GM12878 (cell line): ENCODE measurements at regions not wholly inside any gene's neighbourhood (a gene's known extent, or its start where the extent isn't known, plus 50 kb on each side); places are given as distances from the start of the nearest gene placed in this dataset.

ENCODE experiments used
- ATAC-seq: fragments of 200-7000 bp; cut with Tn5 transposase; 3 replicates; pipeline ENCODE4 v1.9.1; 2020; ENCODE audit warnings: mild to moderate bottlenecking, moderate library complexity
- BruUV-seq: library from RNA; stranded (reverse); fragments of 400-500 nt; replicated peaks from 2 replicates; lab custom pipeline; 2021; lab: Mats Ljungman, UMichigan
- CTCF ChIA-PET: fragments of 300-600 bp; sonication (Branson Sonifier 250); formaldehyde crosslinking; extraction: SDS; loops from one replicate; lab custom pipeline; 2021; ENCODE audit warnings: inconsistent platforms; lab: Yijun Ruan, JAX
- POLR2A ChIA-PET: fragments of 350-600 bp; formaldehyde crosslinking; extraction: SDS; loops from one replicate; lab custom pipeline; 2021; ENCODE audit warnings: inconsistent platforms; lab: Charles Lee
- RAD21 ChIA-PET: fragments of 300-600 bp; sonication (Branson Sonifier 250); formaldehyde crosslinking; loops from one replicate; lab custom pipeline; 2023; ENCODE audit warnings: antibody characterized with exemption; ENCODE audit not compliant: unreplicated experiment; lab: Charles Lee
- SMC1A ChIA-PET: fragments of 300-600 bp; sonication (Branson Sonifier 250); formaldehyde crosslinking; loops from one replicate; lab custom pipeline; 2023; ENCODE audit not compliant: unreplicated experiment, uncharacterized antibody; lab: Charles Lee
- DNase-seq: peaks from one replicate; pipeline ENCODE4 v3.0.0-alpha.2; 2011; ENCODE audit warnings: low read depth, low spot score
- FAIRE-seq: peaks from 3 replicates; lab custom pipeline; 2011; peaks lifted over from hg19 to GRCh38; lab: Jason Lieb, UNC
- H2AFZ ChIP-seq: 2 replicates; pipeline ENCODE4 v1.6.0; 2011; ENCODE audit warnings: low read depth, low read length, control low read depth; ENCODE audit not compliant: control insufficient read depth
- H3K27ac ChIP-seq: 2 replicates; pipeline ENCODE4 v1.5.1; 2011; ENCODE audit warnings: control low read depth; ENCODE audit not compliant: control insufficient read depth, insufficient read depth
- H3K27me3 ChIP-seq, 2 experiments: replicated peaks in 1 of 2; 2 replicates each; pipeline versions ENCODE4 v1.6.0 to v1.6.1; 2011; ENCODE audit warnings: low read length in 1 of 2; ENCODE audit not compliant: control insufficient read depth in 2 of 2, insufficient read depth in 2 of 2
- H3K36me3 ChIP-seq, 2 experiments: 2 replicates each; pipeline ENCODE4 v1.5.1; 2011; ENCODE audit warnings: low read length in 1 of 2; ENCODE audit not compliant: control insufficient read depth in 2 of 2, insufficient read depth in 2 of 2
- H3K4me1 ChIP-seq: 2 replicates; pipeline ENCODE4 v1.6.1; 2011; ENCODE audit warnings: mild to moderate bottlenecking, low read length, moderate library complexity, mixed read lengths; ENCODE audit not compliant: control insufficient read depth, insufficient read depth
- H3K4me2 ChIP-seq: 2 replicates; pipeline ENCODE4 v1.6.0; 2011; ENCODE audit warnings: control low read depth; ENCODE audit not compliant: control insufficient read depth, insufficient read depth
- H3K4me3 ChIP-seq: fragments of 200-600 bp; sonication (generic); 2 replicates; pipeline ENCODE4 v1.5.1; 2016
- H3K79me2 ChIP-seq: 2 replicates; pipeline ENCODE4 v1.6.0; 2011; ENCODE audit warnings: low read length; ENCODE audit not compliant: control insufficient read depth, insufficient read depth
- H3K9ac ChIP-seq: 2 replicates; pipeline ENCODE4 v1.8.0; 2011; ENCODE audit warnings: low read length, control low read depth, mixed read lengths; ENCODE audit not compliant: control insufficient read depth, insufficient read depth
- H3K9me3 ChIP-seq: replicated peaks from 3 replicates; pipeline ENCODE4 v1.5.1; 2011; ENCODE audit warnings: mild to moderate bottlenecking, low read length; ENCODE audit not compliant: control insufficient read depth, insufficient read depth
- H4K20me1 ChIP-seq: 2 replicates; pipeline ENCODE4 v1.6.0; 2011; ENCODE audit not compliant: control insufficient read depth, insufficient read depth
- BHLHE40 ChIP-seq, 2 experiments: fragments of 450-650 bp in 1 of 2; IDR thresholded peaks; 2 replicates each; pipeline ENCODE4 v1.6.1; 2011 to 2017; ENCODE audit warnings: low read depth in 2 of 2, borderline replicate concordance in 1 of 2, improper control_type of control experiment in 1 of 2, low read length in 1 of 2, mild to moderate bottlenecking in 1 of 2
- CREM ChIP-seq: IDR thresholded peaks from 2 replicates; pipeline ENCODE4 v1.6.1; 2014; ENCODE audit warnings: antibody characterized with exemption, low read depth
- EZH2 ChIP-seq: IDR thresholded peaks from 2 replicates; pipeline ENCODE4 v1.6.1; 2012; ENCODE audit warnings: low read depth, mild to moderate bottlenecking, control low read depth, inconsistent platforms, low read length, borderline replicate concordance; ENCODE audit not compliant: control insufficient read depth
- MEF2B ChIP-seq: fragments of 450-650 bp; IDR thresholded peaks from 2 replicates; pipeline ENCODE4 v1.6.1; 2018; ENCODE audit warnings: mild to moderate bottlenecking, moderate library complexity; ENCODE audit not compliant: partially characterized antibody, poor library complexity, severe bottlenecking
- NRF1 ChIP-seq: conservative IDR thresholded peaks from 2 replicates; pipeline ENCODE4 v1.6.1; 2011; ENCODE audit warnings: mild to moderate bottlenecking, low read depth, low read length, improper control_type of control experiment
- PAX8 ChIP-seq: fragments of 450-650 bp; IDR thresholded peaks from 2 replicates; pipeline ENCODE4 v1.6.1; 2017; ENCODE audit warnings: mild to moderate bottlenecking, moderate library complexity
- WRNIP1 ChIP-seq: IDR thresholded peaks from 2 replicates; pipeline ENCODE4 v1.6.1; 2011; ENCODE audit warnings: low read depth, low read length, improper control_type of control experiment, borderline replicate concordance
- YY1 ChIP-seq: IDR thresholded peaks from 2 replicates; pipeline ENCODE4 v1.6.1; 2011; ENCODE audit warnings: low read depth, mild to moderate bottlenecking, low read length
- ZBED1 ChIP-seq: IDR thresholded peaks from 2 replicates; pipeline ENCODE4 v1.6.1; 2016; ENCODE audit warnings: borderline replicate concordance
- ZNF207 ChIP-seq: fragments of 450-650 bp; IDR thresholded peaks from 2 replicates; pipeline ENCODE4 v1.6.1; 2014; ENCODE audit warnings: antibody characterized with exemption, mild to moderate bottlenecking, borderline replicate concordance
- in situ Hi-C: fragments of 300-500 bp; cut with MboI; formaldehyde crosslinking; loops from 9 replicates; pipeline ENCODE4 v1.14.3; 2018; ENCODE audit warnings: mixed read lengths
- intact Hi-C: fragments of 100-400 bp; cut with micrococcal nuclease; formaldehyde crosslinking; loops from one replicate; pipeline ENCODE4 v1.14.2; 2022; ENCODE audit not compliant: unreplicated experiment
- TF ChIP-seq, protein P1 (sequence below): fragments of 450-650 bp; IDR thresholded peaks from 2 replicates; pipeline ENCODE4 v1.6.1; 2016; ENCODE audit warnings: mild to moderate bottlenecking, moderate library complexity, borderline replicate concordance
- TF ChIP-seq, protein P2 (sequence below): IDR thresholded peaks from 2 replicates; pipeline ENCODE4 v1.6.1; 2011; ENCODE audit warnings: borderline replicate concordance, low read depth, mild to moderate bottlenecking, moderate library complexity, mixed read lengths, low read length; ENCODE audit not compliant: insufficient read depth; ENCODE audit errors: extremely low read length
- TF ChIP-seq, protein P3 (sequence below): fragments of 450-650 bp; IDR thresholded peaks from 2 replicates; pipeline ENCODE4 v1.6.1; 2014; ENCODE audit warnings: mild to moderate bottlenecking
- TF ChIP-seq, protein P4 (sequence below): fragments of 450-650 bp; IDR thresholded peaks from 2 replicates; pipeline ENCODE4 v1.6.1; 2017; ENCODE audit warnings: mild to moderate bottlenecking

DNA sequence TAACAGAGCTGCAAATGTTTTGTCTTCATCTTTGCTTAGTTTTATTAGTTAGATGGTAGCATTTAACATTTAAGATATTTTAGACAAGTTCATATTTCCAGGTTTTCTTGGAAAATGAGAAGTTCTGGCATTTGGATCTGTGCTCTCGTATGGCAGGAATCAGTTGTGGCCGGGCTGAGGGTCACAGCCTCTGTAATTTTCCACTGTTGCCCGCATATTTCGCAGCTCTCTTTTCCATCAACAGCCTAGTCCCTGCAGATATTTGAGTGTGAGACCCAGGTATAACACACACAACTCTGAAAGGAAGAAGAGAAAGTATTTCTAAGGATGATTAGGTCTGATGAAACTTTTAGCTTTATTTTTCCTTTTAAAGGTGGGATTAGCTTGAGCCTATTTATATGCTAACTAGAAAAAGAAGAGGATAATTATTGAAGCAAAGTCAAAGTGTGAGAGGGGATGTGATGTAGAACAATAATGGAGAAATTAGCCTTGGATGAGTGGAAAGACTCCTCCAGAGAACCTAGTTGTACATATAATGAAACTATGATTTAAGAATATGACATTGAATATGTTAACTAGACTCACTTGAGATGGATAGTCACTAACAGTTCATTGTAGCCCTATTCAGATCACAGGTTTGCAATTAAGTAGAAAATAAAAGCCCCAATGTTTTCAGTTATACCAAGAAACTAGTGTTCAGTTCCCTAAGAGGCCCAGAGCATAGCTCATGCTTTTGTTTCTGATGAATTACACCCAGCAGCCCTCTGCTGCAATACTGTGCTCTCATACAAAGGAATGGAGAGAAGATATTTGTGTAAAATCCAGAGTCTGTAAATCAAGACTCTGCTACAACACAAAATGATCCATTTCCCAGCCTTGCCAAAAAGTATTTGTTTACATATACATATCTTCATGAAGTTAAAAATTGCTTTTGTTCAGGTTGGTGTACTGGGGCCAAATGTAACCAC lies 158.4 kb downstream of the C12orf50 start (continued):
- TF ChIP-seq, protein P1, sequence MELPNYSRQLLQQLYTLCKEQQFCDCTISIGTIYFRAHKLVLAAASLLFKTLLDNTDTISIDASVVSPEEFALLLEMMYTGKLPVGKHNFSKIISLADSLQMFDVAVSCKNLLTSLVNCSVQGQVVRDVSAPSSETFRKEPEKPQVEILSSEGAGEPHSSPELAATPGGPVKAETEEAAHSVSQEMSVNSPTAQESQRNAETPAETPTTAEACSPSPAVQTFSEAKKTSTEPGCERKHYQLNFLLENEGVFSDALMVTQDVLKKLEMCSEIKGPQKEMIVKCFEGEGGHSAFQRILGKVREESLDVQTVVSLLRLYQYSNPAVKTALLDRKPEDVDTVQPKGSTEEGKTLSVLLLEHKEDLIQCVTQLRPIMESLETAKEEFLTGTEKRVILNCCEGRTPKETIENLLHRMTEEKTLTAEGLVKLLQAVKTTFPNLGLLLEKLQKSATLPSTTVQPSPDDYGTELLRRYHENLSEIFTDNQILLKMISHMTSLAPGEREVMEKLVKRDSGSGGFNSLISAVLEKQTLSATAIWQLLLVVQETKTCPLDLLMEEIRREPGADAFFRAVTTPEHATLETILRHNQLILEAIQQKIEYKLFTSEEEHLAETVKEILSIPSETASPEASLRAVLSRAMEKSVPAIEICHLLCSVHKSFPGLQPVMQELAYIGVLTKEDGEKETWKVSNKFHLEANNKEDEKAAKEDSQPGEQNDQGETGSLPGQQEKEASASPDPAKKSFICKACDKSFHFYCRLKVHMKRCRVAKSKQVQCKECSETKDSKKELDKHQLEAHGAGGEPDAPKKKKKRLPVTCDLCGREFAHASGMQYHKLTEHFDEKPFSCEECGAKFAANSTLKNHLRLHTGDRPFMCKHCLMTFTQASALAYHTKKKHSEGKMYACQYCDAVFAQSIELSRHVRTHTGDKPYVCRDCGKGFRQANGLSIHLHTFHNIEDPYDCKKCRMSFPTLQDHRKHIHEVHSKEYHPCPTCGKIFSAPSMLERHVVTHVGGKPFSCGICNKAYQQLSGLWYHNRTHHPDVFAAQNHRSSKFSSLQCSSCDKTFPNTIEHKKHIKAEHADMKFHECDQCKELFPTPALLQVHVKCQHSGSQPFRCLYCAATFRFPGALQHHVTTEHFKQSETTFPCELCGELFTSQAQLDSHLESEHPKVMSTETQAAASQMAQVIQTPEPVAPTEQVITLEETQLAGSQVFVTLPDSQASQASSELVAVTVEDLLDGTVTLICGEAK, result no peak
- TF ChIP-seq WRNIP1, result no peak
- no peak for TF ChIP-seq CREM
- TF ChIP-seq, protein P2, sequence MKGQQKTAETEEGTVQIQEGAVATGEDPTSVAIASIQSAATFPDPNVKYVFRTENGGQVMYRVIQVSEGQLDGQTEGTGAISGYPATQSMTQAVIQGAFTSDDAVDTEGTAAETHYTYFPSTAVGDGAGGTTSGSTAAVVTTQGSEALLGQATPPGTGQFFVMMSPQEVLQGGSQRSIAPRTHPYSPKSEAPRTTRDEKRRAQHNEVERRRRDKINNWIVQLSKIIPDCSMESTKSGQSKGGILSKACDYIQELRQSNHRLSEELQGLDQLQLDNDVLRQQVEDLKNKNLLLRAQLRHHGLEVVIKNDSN, result no peak
- no peak for TF ChIP-seq MEF2B
- no peak for TF ChIP-seq PAX8

DNA sequence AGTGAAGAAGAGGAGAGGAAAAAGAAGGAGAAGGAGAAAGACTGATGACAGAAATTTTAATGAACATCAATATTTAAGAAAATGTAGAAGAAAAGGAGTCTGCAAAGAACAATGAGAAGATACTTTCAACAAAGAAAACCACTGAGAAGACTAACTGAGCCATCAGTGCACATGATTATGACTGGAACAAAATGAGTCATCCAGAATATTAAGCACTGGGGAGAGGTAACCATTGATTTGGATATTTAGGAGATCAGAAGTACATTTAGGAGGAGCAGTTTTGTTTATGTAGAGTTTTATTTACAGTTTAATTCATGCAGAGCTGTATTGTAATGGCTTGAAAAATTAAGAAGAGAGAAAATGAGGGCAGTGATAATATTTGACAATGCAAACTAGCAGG lies 159.1 kb downstream of the C12orf50 start:
- Histone ChIP-seq H3K4me1 (no peaks in the 10 kb centered on the region), H3K36me3 (no peaks in the 10 kb centered on the region), H4K20me1 (no peaks in the 10 kb centered on the region), H3K27me3 (no peaks in the 10 kb centered on the region), H3K4me3 (no peak overlapping the region), H3K9ac (no peak overlapping the region), H3K27ac (no peak overlapping the region), H3K9me3 (no peaks in the 10 kb centered on the region), H3K4me2 (no peak overlapping the region), H2AFZ (no peak overlapping the region), H3K79me2 (no peaks in the 10 kb centered on the region)
- DNase-seq (no peak), FAIRE-seq (no peak), ATAC-seq (peak; percentile 53)
- intact Hi-C loops (no loop called here), in situ Hi-C loops (no loop called here)
- POLR2A ChIA-PET, result no interaction called here
- SMC1A ChIA-PET, result interaction anchor here (1.0 to 1.3 kb wide), 2 partner anchors 123 to 164 kb away, joined by 3 read pairs; no protein-coding TSS in a partner anchor
- CTCF ChIA-PET, result interaction anchor here (1.3 kb wide), 1 partner anchor 83 kb away, joined by 6 read pairs; no protein-coding TSS in a partner anchor
- no TSS peak for BruUV-seq
- RAD21 ChIA-PET, result no interaction called here
- no peak for TF ChIP-seq NRF1
- no peak for TF ChIP-seq ZNF207
- TF ChIP-seq YY1, result no peak
- TF ChIP-seq, protein P3, sequence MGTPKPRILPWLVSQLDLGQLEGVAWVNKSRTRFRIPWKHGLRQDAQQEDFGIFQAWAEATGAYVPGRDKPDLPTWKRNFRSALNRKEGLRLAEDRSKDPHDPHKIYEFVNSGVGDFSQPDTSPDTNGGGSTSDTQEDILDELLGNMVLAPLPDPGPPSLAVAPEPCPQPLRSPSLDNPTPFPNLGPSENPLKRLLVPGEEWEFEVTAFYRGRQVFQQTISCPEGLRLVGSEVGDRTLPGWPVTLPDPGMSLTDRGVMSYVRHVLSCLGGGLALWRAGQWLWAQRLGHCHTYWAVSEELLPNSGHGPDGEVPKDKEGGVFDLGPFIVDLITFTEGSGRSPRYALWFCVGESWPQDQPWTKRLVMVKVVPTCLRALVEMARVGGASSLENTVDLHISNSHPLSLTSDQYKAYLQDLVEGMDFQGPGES, result no peak
- no peak for TF ChIP-seq BHLHE40 (IDR thresholded peaks at IDR 0.05; ENCODE audit: borderline replicate concordance in 1 of 2, low read depth in 2 of 2, low read length in 1 of 2)
- no peak for TF ChIP-seq ZBED1
- TF ChIP-seq, protein P4, sequence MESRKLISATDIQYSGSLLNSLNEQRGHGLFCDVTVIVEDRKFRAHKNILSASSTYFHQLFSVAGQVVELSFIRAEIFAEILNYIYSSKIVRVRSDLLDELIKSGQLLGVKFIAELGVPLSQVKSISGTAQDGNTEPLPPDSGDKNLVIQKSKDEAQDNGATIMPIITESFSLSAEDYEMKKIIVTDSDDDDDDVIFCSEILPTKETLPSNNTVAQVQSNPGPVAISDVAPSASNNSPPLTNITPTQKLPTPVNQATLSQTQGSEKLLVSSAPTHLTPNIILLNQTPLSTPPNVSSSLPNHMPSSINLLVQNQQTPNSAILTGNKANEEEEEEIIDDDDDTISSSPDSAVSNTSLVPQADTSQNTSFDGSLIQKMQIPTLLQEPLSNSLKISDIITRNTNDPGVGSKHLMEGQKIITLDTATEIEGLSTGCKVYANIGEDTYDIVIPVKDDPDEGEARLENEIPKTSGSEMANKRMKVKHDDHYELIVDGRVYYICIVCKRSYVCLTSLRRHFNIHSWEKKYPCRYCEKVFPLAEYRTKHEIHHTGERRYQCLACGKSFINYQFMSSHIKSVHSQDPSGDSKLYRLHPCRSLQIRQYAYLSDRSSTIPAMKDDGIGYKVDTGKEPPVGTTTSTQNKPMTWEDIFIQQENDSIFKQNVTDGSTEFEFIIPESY, result no peak
- no peak for TF ChIP-seq EZH2
